ENCODE measurements at regions not wholly inside any gene's neighbourhood (a gene's known extent, or its start where the extent isn't known, plus 50 kb on each side); places are given as distances from the start of the nearest gene placed in this dataset.

GRCh38 chr1:232534552-232535517 lies 95.1 kb downstream of the SIPA1L2 start:
- TF ChIP-seq POLR2A (IDR thresholded peaks at IDR 0.05; ENCODE audit: low read depth, low read length) (no peak), TAF1 (IDR thresholded peaks at IDR 0.05; ENCODE audit: low read depth, low read length) (no peak), POLR2AphosphoS5 (IDR thresholded peaks at IDR 0.05; ENCODE audit: low read depth, low read length) (no peak), POU2F2 (IDR thresholded peaks at IDR 0.05; ENCODE audit: low read depth, low read length) (no peak), SPI1 (IDR thresholded peaks at IDR 0.05; ENCODE audit: low read depth, low read length) (no peak), PAX5 (IDR thresholded peaks at IDR 0.05; ENCODE audit: insufficient read depth, low read length, severe bottlenecking) (no peak)
